Spleen (tissue), 7 donors: ENCODE measurements at regions not wholly inside any gene's neighbourhood (a gene's known extent, or its start where the extent isn't known, plus 50 kb on each side); places are given as distances from the start of the nearest gene placed in this dataset.

Experiments
- POLR2A ChIP-seq, 3 donors: fragments of 450-650 bp; IDR thresholded peaks; one replicate each; pipeline ENCODE4 v1.5.1; 2017; ENCODE audit warnings: antibody characterized with exemption in 3 of 3, mild to moderate bottlenecking in 1 of 3
- TF ChIP-seq, protein P1 (sequence below), 11 experiments: fragments of 200-600 bp in 7 of 11; fragments of 450-650 bp in 4 of 11; sonication (generic) in 4 of 11; IDR thresholded peaks in 8 of 11; conservative IDR thresholded peaks in 3 of 11; 1 replicate in 7 of 11; 2 replicates in 4 of 11; pipeline versions ENCODE4 v1.4.0 to v1.8.0; 2016 to 2021; ENCODE audit warnings: antibody characterized with exemption in 11 of 11, inconsistent platforms in 4 of 11, mild to moderate bottlenecking in 1 of 11
- donor health status: DM: no; HTN: no; CAD: no; lungs with moderate emphysema.
- donor health status: DM: no; HTN: no; CAD: no.
- donor health status: DM: no; HTN: no; CAD: no.

DNA sequence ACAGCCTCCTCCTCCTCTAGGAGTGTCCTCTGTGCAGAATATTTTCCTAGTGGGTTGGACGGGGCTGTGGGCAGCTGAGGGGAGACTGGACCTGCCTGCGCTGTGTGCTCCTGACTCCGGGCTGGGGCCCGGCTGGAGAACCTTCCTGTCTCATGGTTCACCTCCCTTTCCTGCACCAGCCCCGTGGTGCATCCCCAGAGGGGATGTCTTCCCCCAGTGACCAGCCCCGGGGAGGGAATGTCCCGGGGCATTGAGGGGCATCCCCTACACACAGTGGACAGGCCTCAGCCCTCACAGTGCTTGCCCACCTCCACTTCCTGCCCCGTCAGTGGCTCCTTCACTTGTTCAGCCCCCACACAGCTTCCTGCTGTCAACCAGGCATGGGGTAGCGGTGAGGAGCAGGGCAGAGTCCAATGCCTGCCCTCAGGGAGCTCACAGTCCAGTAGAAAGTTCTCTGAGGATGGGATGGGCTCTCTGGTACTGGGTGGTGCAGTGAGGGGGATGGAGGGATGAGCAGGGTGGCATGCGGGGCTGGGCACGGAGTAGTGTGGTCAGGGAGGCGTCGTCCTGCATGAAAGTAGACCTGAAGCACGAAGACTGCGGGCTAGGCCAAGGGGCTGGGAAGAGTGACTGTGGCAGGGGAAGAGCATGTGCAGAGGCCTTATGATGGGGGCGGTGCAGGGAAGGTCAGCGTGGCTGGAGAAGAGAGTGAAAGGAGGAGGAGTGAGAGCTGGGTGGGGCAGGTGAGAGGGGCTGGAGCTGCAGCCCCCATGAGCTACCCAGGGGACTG, 52.1 kb upstream of the PITX1 start:
- TF ChIP-seq, protein P1, sequence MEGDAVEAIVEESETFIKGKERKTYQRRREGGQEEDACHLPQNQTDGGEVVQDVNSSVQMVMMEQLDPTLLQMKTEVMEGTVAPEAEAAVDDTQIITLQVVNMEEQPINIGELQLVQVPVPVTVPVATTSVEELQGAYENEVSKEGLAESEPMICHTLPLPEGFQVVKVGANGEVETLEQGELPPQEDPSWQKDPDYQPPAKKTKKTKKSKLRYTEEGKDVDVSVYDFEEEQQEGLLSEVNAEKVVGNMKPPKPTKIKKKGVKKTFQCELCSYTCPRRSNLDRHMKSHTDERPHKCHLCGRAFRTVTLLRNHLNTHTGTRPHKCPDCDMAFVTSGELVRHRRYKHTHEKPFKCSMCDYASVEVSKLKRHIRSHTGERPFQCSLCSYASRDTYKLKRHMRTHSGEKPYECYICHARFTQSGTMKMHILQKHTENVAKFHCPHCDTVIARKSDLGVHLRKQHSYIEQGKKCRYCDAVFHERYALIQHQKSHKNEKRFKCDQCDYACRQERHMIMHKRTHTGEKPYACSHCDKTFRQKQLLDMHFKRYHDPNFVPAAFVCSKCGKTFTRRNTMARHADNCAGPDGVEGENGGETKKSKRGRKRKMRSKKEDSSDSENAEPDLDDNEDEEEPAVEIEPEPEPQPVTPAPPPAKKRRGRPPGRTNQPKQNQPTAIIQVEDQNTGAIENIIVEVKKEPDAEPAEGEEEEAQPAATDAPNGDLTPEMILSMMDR (IDR thresholded peaks at IDR 0.05 in 8 of 11, conservative IDR thresholded peaks at IDR 0.05 in 3 of 11), result no peak
- no peak for TF ChIP-seq POLR2A (IDR thresholded peaks at IDR 0.05)
